ENCODE measurements at regions not wholly inside any gene's neighbourhood (a gene's known extent, or its start where the extent isn't known, plus 50 kb on each side); places are given as distances from the start of the nearest gene placed in this dataset.

DNA sequence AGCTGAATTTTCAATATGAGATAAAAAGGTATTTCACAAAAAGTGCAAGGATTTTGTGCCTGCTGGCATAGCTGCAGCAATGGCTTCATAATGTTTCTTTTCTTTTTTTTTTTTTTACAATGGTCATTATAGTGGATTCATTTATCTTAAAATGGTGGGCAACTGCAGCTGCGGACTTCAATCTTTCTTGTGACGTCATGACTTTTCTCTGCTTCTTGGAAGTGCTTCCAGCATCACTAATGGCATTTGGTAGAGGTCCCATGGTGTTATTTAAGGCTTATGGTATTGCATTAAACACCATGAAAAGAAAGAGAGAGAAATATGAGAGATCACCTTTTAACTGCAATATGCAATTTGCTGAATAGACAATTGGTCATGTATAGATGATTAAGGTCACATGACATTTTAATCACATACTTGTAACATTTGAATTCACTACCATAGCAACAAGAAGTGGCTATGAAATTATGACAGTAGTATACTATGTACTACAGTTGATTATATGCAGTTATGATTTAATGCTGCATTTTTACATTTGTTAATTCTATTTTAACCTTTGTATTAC is 684.0 kb upstream of the AADAT start:
- H3K27me3 Mint-ChIP-seq = no peaks in the 10 kb centered on the region
- H3K27ac Mint-ChIP-seq = no peak overlapping the region

DNA sequence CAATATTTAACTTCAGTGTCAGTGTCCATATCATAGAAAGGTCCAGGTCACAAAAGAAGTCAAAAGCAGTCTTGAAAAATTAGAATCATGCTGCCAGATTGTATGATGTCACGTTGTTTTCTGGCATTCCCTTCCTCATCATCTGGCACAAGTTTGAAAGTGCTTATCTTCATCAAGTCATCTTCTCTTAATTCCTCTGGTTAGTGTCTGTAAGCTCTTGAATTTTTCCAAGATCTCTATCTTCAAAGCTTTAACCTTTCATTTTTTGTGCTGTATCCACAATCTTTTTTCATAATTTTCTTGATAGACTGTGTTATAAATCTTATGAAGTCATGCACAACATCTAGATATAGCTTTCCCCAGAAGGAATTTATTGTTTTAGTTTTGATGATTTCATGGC is 682.7 kb upstream of the AADAT start:
- Mint-ChIP-seq H3K9me3 (peaks cover 5 to 6% of the 10 kb centered on the region in 2 donors), H3K4me3 (no peak overlapping the region), H3K27ac (no peak overlapping the region), H3K4me1 (no peaks in the 10 kb centered on the region), H3K27me3 (no peaks in the 10 kb centered on the region)
- ATAC-seq (no peak), DNase-seq (no peak)

More for the DNA sequence above, 684.0 kb upstream of the AADAT start:
- ATAC-seq = no peak
- Mint-ChIP-seq H3K4me3 (no peak overlapping the region), H3K4me1 (no peaks in the 10 kb centered on the region), H3K9me3 (peaks cover 5 to 6% of the 10 kb centered on the region in 2 donors)
- DNase-seq = no peak

DNA sequence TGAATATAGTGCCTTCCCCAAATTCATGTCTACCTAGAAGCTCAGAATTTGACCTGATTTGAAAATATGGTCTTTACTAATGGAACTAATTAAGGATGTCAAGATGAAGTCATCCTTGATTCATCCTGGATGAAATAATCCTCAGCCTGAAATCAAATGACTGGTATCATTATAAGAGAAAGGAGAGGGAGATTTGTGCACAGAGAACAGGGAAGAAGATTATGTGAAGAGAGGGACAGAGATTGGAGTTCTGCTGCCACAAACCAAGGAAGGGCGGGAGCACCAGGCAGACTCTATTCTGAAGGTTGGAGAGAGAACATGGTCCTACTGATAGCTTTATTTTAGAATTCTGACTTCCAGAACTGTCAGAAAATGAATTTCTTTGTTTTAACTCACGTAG is 680.9 kb upstream of the AADAT start:
- no peak overlapping the region for H3K4me3 Mint-ChIP-seq
- DNase-seq = no peak
- no peak for ATAC-seq
- H3K9me3 Mint-ChIP-seq = peaks cover 5 to 6% of the 10 kb centered on the region in 2 donors
- H3K27me3 Mint-ChIP-seq = no peaks in the 10 kb centered on the region
- no peak overlapping the region for H3K27ac Mint-ChIP-seq
- no peaks in the 10 kb centered on the region for H3K4me1 Mint-ChIP-seq

DNA sequence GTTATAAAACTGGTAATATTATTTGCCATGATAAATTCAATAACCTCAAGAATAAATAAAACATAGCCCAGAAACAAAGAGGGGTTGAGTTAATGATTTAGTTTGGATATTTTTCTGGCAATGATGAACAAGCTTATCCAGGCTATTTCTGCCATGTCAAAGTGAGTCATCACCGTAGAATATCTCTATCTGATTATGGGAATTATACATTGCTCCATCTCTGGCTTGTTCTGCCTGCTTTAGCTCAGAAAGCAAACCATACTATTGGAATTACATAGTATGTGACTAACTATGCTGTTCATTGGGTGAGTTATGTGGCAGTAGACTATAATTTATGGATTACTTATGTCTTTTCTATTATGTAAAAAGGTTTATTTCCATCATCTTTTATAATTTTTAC is 680.1 kb upstream of the AADAT start:
- Mint-ChIP-seq H3K9me3 (peaks cover 5 to 6% of the 10 kb centered on the region in 2 donors), H3K4me1 (no peaks in the 10 kb centered on the region), H3K27me3 (no peaks in the 10 kb centered on the region), H3K27ac (no peak overlapping the region), H3K4me3 (no peak overlapping the region)
- DNase-seq = no peak
- no peak for ATAC-seq

DNA sequence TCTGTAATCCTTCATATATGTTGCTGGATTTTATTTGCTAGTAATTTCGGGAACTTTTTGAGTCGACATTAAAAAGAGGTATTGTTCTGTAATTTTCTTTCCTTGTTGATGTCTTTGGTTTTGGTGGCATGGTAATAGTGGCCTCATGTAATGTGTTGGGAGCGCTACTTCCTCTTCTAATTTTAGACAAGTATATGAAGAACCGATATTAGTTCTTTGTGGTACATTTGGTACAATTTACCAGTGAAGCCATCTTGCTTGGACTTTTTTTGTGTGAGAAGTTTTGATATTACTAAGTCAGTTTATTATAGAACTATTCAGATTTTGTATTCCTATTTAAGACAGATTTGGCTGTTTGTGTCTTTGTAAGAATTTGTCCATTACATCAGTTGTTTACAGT is 669.2 kb upstream of the AADAT start:
- Mint-ChIP-seq H3K9me3 (peaks cover 11 to 23% of the 10 kb centered on the region in 2 donors), H3K4me1 (no peaks in the 10 kb centered on the region), H3K27me3 (no peaks in the 10 kb centered on the region), H3K4me3 (no peak overlapping the region), H3K27ac (no peak overlapping the region)
- no peak for DNase-seq
- ATAC-seq = no peak

DNA sequence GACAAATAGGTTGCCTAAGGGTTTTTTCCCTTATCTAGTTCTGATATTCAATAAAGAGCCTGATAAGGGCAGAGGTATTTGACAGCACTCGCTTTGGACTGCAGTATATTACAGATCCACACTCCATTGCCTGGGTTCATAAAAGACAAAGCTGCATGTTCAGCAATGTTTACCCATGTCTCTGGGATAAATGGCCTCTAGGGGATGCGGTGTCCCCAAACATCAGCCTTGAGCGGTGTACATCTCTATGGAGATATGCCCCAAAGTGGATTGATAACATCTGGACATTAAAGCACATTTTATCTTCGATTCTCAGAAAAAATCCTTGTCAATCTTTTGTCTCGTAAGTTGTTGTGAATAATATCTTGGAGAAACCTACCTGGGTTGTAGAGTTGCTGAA is 660.8 kb upstream of the AADAT start:
- Mint-ChIP-seq H3K27ac (no peak overlapping the region), H3K27me3 (no peaks in the 10 kb centered on the region), H3K4me3 (no peak overlapping the region), H3K4me1 (no peaks in the 10 kb centered on the region), H3K9me3 (peaks cover 0 to 27% of the 10 kb centered on the region in 2 donors)
- no peak for DNase-seq
- no peak for ATAC-seq

DNA sequence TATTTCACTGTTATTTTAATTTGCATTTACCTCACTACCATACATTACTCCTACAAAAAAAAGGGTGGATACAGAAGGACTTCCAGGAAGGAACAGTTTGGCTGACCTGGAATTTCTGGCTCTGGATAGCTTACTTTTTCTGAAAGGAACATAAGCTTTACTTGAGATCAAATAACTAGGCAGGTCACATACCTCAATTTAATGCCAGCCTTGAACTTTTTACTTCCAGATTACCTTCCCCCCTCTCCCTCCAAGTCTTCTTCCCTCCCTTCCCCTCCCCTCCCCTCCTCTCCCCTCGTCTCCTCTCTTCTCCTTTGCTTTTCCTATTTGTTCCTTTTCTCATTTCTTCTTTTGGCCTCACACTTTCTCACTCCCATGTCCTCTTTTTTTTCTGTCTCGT is 659.2 kb upstream of the AADAT start:
- H3K27ac Mint-ChIP-seq = no peak overlapping the region
- DNase-seq (no peak), ATAC-seq (no peak)
- peaks cover 0 to 19% of the 10 kb centered on the region in 2 donors for H3K9me3 Mint-ChIP-seq
- no peaks in the 10 kb centered on the region for H3K27me3 Mint-ChIP-seq
- H3K4me1 Mint-ChIP-seq = no peaks in the 10 kb centered on the region
- no peak overlapping the region for H3K4me3 Mint-ChIP-seq

DNA sequence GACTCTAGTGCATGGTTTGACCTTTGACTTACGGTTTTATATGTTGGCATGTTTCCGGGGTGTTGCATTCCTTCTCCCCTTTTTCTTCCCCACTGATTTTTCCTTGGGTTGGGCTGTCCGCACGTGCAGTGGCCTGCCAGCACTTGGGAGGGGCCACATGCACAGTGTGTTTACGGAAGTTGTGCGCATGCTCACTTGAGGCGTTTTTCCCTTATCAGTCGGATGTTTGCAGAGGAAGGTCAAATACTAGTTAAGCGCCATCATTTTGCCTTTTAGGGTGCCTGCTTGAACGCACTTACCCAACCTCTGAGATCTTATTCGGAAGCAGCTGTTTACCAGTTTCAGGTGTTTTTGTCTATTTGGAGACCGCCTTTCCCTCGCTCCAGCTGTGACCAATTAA is 653.9 kb upstream of the AADAT start:
- Mint-ChIP-seq H3K27me3 (no peaks in the 10 kb centered on the region), H3K4me3 (no peak overlapping the region), H3K27ac (peak overlapping the region in 1 of 2 donors; percentile 48), H3K9me3 (peaks cover 0 to 7% of the 10 kb centered on the region in 2 donors), H3K4me1 (no peaks in the 10 kb centered on the region)
- ATAC-seq (no peak), DNase-seq (no peak)

DNA sequence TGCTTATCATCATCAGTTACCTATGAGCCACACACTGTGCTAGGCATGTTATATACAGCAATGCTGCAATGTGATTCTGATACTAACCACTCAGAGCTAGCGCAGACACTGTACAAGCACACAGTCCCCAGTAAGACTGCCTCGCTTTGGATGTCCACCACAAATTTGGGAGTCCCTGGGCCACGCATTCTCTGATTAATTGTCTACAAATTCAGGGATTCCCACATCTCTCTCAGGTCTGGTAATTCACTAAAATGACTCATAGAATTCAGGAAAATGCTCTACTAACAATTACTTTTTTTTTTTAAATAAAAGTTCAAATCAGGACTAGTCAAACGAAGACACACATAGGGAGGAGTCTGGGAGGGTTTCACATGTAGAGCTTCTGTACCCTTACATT is 652.1 kb upstream of the AADAT start:
- Mint-ChIP-seq H3K27me3 (no peaks in the 10 kb centered on the region), H3K27ac (no peak overlapping the region), H3K9me3 (peaks cover 0 to 7% of the 10 kb centered on the region in 2 donors), H3K4me3 (no peak overlapping the region), H3K4me1 (no peaks in the 10 kb centered on the region)
- no peak for DNase-seq
- ATAC-seq = no peak

DNA sequence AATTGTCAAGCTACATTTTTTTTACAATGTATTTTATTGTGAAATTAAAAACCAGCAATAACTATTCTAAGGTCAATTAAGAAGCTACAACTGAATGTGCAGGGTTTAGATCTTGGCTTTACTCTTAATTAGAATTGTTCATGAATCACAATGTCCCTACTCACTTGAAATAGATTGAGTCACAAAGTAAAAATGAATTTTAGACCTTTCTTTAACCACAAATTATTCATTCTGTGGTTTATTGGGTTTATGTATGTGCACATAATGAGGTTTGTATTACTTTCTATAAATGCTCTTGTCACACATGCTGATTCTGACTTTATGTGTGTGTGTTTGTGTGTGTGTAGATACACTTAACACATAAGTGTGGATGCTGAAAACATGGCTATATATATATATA is 647.0 kb upstream of the AADAT start:
- H3K4me3 Mint-ChIP-seq = no peak overlapping the region
- H3K27me3 Mint-ChIP-seq = no peaks in the 10 kb centered on the region
- no peaks in the 10 kb centered on the region for H3K9me3 Mint-ChIP-seq

DNA sequence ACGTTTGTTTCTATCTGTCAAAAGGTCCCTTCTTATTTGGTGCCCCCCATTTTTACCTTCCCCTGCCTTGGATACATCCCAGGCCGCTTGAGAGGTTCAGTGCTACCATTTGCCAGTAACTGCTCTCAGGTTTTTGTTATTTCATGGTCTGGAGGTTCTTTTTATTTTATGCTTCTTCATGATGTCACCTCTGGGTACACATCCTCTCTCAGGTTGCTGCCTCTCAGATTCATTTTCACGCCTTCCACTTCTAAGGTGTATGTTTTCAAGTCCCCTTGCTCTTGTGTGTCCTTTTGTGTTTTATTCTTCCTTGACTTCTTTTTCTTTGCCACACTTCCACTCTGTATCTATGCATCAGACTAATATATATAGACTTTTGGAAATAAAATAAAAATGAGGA is 640.1 kb upstream of the AADAT start:
- no peaks in the 10 kb centered on the region for H3K4me1 Mint-ChIP-seq
- DNase-seq (no peak), ATAC-seq (no peak)
- H3K4me3 Mint-ChIP-seq = no peak overlapping the region
- H3K27me3 Mint-ChIP-seq = no peaks in the 10 kb centered on the region
- H3K9me3 Mint-ChIP-seq = no peaks in the 10 kb centered on the region
- H3K27ac Mint-ChIP-seq = no peak overlapping the region

More for the DNA sequence above, 647.0 kb upstream of the AADAT start:
- no peak for ATAC-seq
- no peaks in the 10 kb centered on the region for H3K4me1 Mint-ChIP-seq
- no peak for DNase-seq
- H3K27ac Mint-ChIP-seq = no peak overlapping the region

DNA sequence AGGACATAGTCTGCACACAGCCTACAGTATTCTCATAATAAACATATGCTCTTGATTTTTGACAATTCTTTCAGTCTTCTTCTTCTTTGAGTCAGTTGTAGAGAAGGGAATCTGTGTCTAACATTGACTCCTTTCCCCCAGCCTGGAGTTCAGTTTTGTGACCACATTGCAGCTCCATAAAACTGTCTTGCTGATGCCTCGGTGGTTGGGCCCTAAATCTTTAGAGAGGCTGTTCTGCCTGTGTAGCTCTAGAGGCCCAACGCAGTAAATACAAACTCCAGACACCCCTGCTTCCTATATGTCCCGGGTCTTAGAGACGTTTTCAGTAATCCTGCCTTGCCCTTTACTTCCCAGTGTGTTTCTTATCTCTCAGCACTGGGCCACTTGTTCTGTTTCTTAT is 639.5 kb upstream of the AADAT start:
- H3K9me3 Mint-ChIP-seq = no peaks in the 10 kb centered on the region
- ATAC-seq (no peak), DNase-seq (no peak)
- H3K4me3 Mint-ChIP-seq = no peak overlapping the region
- no peaks in the 10 kb centered on the region for H3K4me1 Mint-ChIP-seq
- no peaks in the 10 kb centered on the region for H3K27me3 Mint-ChIP-seq
- no peak overlapping the region for H3K27ac Mint-ChIP-seq

DNA sequence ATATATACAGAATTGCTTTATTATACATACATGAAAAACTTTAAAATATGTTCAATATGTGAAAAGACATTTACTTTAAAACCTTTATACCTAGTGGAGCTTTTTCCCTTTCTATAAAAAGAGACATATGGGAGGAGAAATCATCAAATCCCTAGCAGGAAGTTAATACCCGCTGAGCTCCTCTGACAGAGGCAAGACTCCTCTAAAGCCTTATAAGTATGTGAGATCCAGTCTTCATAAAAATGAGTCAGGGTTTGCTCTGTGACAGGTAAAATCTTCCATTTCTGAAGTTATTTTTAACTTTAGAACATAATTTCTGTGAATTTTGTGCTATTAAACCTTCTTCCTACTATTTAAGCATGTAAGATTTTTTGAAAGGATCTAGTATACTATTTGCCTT is 634.4 kb upstream of the AADAT start:
- H3K4me3 Mint-ChIP-seq = no peak overlapping the region
- H3K9me3 Mint-ChIP-seq = peaks cover 9 to 12% of the 10 kb centered on the region in 2 donors
- H3K27ac Mint-ChIP-seq = no peak overlapping the region
- DNase-seq (no peak), ATAC-seq (no peak)
- no peaks in the 10 kb centered on the region for H3K4me1 Mint-ChIP-seq
- H3K27me3 Mint-ChIP-seq = no peaks in the 10 kb centered on the region

DNA sequence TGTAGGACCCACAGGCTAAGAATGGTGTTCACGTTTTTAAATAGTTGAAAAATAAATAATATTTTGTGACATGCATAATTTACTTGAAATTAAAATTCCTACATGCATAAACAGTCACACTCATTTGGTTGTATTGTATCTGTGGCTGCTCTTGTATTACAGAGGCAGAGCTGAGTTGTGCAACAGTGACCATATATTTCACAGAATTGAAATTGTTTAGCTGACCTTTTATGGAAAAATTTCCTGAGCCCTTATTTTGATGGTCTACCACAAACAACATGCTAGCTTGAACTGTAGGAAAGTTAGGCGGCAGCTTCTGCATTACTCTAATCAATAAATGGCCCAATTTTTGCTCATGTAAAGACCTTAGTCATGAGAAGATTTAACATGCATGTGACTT is 633.4 kb upstream of the AADAT start:
- Mint-ChIP-seq H3K9me3 (peaks cover 9 to 12% of the 10 kb centered on the region in 2 donors), H3K4me1 (no peaks in the 10 kb centered on the region), H3K4me3 (no peak overlapping the region), H3K27me3 (no peaks in the 10 kb centered on the region), H3K27ac (no peak overlapping the region)
- ATAC-seq (no peak), DNase-seq (no peak)

DNA sequence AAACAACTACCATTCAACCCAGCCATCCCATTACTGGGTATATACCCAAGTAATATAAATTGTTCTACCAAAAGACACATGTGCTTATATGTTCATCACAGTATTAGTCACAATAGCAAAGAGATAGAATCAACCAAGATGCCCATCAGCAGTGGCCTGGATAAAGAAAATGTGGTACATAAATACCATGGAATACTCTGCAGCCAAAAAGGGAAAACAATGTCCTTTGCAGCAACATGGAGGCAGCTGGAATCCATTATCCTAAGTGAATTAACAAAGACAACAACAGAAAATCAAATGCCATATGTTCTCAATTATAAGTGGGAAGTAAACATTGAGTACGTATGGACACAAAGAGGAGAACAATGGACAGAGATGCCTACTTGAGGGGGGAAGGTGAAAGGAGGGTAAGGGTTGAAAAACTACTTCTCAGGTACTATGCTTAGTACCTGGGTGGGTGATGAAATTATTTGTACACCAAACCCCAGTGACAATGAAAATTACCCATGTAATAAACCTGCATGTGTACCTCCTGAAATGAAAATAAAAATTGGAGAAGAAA is 632.1 kb upstream of the AADAT start:
- Mint-ChIP-seq H3K27me3 (no peaks in the 10 kb centered on the region), H3K4me1 (no peaks in the 10 kb centered on the region), H3K27ac (no peak overlapping the region), H3K4me3 (no peak overlapping the region), H3K9me3 (peaks cover 9 to 12% of the 10 kb centered on the region in 2 donors)
- no peak for DNase-seq
- ATAC-seq = no peak

DNA sequence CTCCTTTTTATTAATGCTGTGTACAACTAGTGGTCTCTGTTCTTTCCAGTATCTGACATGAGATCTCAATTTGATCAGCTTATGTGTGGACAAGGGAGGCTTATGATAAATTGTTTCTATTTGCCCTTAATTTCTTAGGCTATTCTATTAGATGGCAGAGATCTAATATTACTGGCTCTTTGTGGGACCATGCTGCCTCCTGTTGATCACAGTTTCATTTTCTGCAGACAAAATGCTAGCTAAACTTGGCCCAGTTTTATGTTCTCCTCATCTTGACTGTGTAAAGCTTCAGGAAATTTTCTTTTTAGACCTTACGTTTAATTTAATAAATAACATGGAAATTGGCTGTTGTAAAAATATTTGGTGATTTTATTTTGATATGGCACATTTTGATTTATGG is 627.1 kb upstream of the AADAT start:
- Mint-ChIP-seq H3K27ac (no peak overlapping the region), H3K9me3 (peaks cover 3 to 6% of the 10 kb centered on the region in 2 donors), H3K4me1 (no peaks in the 10 kb centered on the region), H3K4me3 (no peak overlapping the region), H3K27me3 (no peaks in the 10 kb centered on the region)
- ATAC-seq (no peak), DNase-seq (no peak)

DNA sequence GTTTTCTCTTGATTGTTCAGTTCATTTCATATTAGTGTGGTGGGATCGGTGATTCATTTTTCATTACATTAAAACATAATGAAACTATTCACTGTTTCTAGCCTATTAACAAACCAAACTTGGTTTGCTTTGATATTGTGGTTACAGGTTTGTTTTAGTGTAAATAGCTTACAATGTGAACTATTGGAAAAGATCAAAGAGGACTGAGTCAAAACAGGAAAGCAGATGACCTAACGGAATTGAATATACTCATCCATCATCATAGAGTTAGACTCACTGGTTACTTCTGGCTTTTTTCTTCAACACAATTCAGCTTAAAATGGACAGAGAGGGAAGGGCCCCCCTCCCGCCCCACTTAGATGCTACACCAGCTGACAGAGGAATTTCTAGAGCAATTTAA is 616.2 kb upstream of the AADAT start:
- DNase-seq (no peak), ATAC-seq (no peak)
- Mint-ChIP-seq H3K27me3 (no peaks in the 10 kb centered on the region), H3K4me1 (no peaks in the 10 kb centered on the region), H3K9me3 (peaks cover 0 to 5% of the 10 kb centered on the region in 2 donors), H3K27ac (peak overlapping the region in 1 of 2 donors; percentile 29), H3K4me3 (no peak overlapping the region)

Data from stimulated activated naive CD8-positive, alpha-beta T cell treated with anti-CD3 and anti-CD28 coated beads, Interleukin-15, amount 100 ng/mL, for 72 hours (primary cell).